Nephron (organoid): ENCODE measurements at regions not wholly inside any gene's neighbourhood (a gene's known extent, or its start where the extent isn't known, plus 50 kb on each side); places are given as distances from the start of the nearest gene placed in this dataset.
A peak's percentile ranks its signal among the peaks of the same experiment; 100 is the strongest.

ENCODE experiments used
- H3K27ac Mint-ChIP-seq, 3 experiments: 2 replicates each; pipeline ENCODE4 v1.8.0; 2020; ENCODE audit warnings: mixed read lengths in 3 of 3, mild to moderate bottlenecking in 2 of 3, moderate library complexity in 1 of 3
- H3K27me3 Mint-ChIP-seq: 2 replicates; pipeline ENCODE4 v1.8.0; 2021; ENCODE audit warnings: low read depth, mild to moderate bottlenecking, moderate library complexity, mixed read lengths
- H3K36me3 Mint-ChIP-seq: 2 replicates; pipeline ENCODE4 v1.8.0; 2020; ENCODE audit warnings: low read depth, mixed read lengths
- H3K4me1 Mint-ChIP-seq: 2 replicates; pipeline ENCODE4 v1.8.0; 2020; ENCODE audit warnings: mixed read lengths
- H3K4me3 Mint-ChIP-seq, 3 experiments: 2 replicates each; pipeline ENCODE4 v1.8.0; 2020; ENCODE audit warnings: mild to moderate bottlenecking in 3 of 3, mixed read lengths in 3 of 3, moderate library complexity in 2 of 3
- H3K9me3 Mint-ChIP-seq: 2 replicates; pipeline ENCODE4 v1.8.0; 2020; ENCODE audit warnings: mixed read lengths
- TF ChIP-seq, protein P1 (sequence below), 3 experiments: fragments of 200-600 bp; sonication (generic); IDR thresholded peaks; one replicate each; pipeline ENCODE4 v1.5.0; 2021; ENCODE audit warnings: antibody characterized with exemption in 3 of 3; ENCODE audit not compliant: unreplicated experiment in 3 of 3

DNA sequence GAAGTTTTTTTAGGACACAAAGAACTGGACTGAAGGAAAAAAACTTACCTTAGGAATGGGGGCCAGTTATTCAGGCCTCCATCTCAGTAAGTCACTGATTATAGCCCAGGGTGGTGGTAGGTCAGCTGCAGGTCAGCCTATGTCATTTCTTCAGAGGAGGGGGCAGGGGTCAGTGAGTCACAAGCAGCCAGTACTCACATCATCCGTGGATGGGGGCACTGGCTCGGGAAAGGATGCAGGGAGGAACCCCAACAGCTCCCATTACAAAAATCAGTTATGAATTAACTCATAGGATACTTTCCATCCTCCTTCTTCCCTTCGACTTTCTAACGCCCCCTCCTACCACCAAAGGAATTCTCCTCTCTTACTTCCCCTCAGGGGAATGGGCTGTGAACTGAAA lies 578.3 kb downstream of the PDCD6IP start:
- no peak overlapping the region for H3K27ac Mint-ChIP-seq
- H3K4me1 Mint-ChIP-seq: no peaks in the 10 kb centered on the region
- no peak overlapping the region for H3K4me3 Mint-ChIP-seq
- H3K27me3 Mint-ChIP-seq: peaks cover 4% of the 10 kb centered on the region
- no peaks in the 10 kb centered on the region for H3K9me3 Mint-ChIP-seq
- H3K36me3 Mint-ChIP-seq: no peaks in the 10 kb centered on the region
- TF ChIP-seq, protein P1, sequence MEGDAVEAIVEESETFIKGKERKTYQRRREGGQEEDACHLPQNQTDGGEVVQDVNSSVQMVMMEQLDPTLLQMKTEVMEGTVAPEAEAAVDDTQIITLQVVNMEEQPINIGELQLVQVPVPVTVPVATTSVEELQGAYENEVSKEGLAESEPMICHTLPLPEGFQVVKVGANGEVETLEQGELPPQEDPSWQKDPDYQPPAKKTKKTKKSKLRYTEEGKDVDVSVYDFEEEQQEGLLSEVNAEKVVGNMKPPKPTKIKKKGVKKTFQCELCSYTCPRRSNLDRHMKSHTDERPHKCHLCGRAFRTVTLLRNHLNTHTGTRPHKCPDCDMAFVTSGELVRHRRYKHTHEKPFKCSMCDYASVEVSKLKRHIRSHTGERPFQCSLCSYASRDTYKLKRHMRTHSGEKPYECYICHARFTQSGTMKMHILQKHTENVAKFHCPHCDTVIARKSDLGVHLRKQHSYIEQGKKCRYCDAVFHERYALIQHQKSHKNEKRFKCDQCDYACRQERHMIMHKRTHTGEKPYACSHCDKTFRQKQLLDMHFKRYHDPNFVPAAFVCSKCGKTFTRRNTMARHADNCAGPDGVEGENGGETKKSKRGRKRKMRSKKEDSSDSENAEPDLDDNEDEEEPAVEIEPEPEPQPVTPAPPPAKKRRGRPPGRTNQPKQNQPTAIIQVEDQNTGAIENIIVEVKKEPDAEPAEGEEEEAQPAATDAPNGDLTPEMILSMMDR (IDR thresholded peaks at IDR 0.05; ENCODE audit: unreplicated experiment in 3 of 3): no peak

DNA sequence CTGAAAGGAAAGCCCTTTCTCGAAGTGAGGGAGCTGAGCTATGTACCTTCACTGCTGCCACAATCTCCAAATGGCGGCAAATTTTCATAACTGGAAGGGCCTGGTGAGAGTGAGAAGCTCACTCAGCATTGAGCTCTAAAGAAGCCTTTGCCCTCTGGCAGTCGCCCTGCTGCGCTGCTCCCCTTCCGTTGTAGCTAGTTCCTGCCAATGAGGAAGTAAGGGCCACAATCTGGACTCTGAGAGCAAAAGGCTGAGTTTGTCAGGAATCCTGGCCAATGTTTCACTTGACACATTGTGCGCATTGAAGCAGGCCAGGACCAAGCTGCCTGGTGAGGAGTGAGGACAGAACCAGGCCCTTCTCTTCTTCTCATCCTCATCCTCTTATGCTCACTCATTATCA lies 579.5 kb downstream of the PDCD6IP start:
- Mint-ChIP-seq H3K4me3 (no peak overlapping the region), H3K36me3 (no peaks in the 10 kb centered on the region), H3K27me3 (peaks cover 4% of the 10 kb centered on the region), H3K9me3 (no peaks in the 10 kb centered on the region), H3K27ac (no peak overlapping the region), H3K4me1 (no peaks in the 10 kb centered on the region)
- TF ChIP-seq, protein P1 (IDR thresholded peaks at IDR 0.05; ENCODE audit: unreplicated experiment in 3 of 3): no peak

DNA sequence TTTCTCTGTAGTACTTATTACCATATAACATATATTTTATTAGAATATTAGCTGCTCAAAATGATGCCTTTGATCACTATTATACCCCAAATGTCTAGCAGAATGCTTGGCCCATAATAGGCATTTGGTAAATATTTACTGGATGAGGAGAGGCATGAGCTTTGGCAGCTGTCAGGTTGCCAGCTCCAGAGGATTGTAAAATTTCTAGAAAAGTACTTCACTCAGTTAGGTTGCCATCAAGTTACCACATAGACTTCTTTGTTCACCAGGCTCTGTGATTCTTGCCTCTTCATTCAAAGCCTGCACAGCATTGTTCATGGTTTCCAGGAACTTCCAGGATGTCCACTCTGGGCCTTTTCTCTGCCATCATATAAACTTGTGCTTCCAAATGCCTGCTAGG lies 582.8 kb downstream of the PDCD6IP start:
- H3K4me1 Mint-ChIP-seq: no peaks in the 10 kb centered on the region
- no peaks in the 10 kb centered on the region for H3K36me3 Mint-ChIP-seq
- no peaks in the 10 kb centered on the region for H3K9me3 Mint-ChIP-seq
- H3K27ac Mint-ChIP-seq: no peak overlapping the region
- H3K4me3 Mint-ChIP-seq: no peak overlapping the region
- H3K27me3 Mint-ChIP-seq: no peaks in the 10 kb centered on the region
- TF ChIP-seq, protein P1 (IDR thresholded peaks at IDR 0.05; ENCODE audit: unreplicated experiment in 3 of 3): no peak

DNA sequence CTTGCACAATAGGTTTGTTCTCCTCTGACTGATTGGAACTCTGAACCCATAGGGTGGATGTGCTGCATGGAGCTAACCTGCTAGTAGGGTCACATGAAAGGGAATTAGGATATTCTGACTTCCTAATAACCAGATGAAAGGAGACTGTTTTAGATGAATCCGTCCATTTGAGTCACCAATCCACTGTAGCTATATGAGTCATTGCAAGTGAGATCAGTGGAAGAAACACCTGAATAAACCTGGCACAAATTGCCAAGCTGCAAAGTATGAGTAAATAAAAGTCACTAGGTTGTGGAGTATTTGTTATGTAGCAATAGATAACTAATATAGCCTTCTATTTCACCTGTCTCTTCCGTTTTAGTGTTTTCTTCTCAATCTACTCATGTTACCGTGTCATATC lies 584.4 kb downstream of the PDCD6IP start:
- Mint-ChIP-seq H3K27ac (no peak overlapping the region), H3K9me3 (no peaks in the 10 kb centered on the region), H3K36me3 (no peaks in the 10 kb centered on the region), H3K27me3 (no peaks in the 10 kb centered on the region), H3K4me1 (peaks cover 2% of the 10 kb centered on the region), H3K4me3 (no peak overlapping the region)
- TF ChIP-seq, protein P1 (IDR thresholded peaks at IDR 0.05; ENCODE audit: unreplicated experiment in 3 of 3): no peak

DNA sequence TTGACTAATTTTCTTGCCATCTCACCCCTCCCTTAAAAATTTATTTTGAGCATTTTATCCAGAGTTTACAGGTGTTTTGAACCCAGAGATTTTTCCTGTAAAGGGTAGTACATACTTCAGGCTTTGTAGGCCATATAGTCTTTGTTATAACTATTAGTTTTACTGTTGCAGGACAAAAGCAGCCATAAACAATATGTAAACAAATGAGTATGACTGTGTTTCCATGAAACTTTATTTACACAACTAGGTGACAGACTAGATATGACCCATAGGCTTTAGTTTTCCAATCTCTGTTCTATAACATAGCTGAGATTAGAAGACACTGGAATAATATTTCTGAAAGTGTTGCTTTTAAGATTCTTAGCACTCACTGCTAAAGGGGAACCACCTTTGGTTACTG lies 587.9 kb downstream of the PDCD6IP start:
- H3K4me1 Mint-ChIP-seq: peaks cover 5% of the 10 kb centered on the region
- no peak overlapping the region for H3K27ac Mint-ChIP-seq
- no peaks in the 10 kb centered on the region for H3K36me3 Mint-ChIP-seq
- TF ChIP-seq, protein P1 (IDR thresholded peaks at IDR 0.05; ENCODE audit: unreplicated experiment in 3 of 3): no peak
- no peaks in the 10 kb centered on the region for H3K27me3 Mint-ChIP-seq
- no peak overlapping the region for H3K4me3 Mint-ChIP-seq
- H3K9me3 Mint-ChIP-seq: no peaks in the 10 kb centered on the region

DNA sequence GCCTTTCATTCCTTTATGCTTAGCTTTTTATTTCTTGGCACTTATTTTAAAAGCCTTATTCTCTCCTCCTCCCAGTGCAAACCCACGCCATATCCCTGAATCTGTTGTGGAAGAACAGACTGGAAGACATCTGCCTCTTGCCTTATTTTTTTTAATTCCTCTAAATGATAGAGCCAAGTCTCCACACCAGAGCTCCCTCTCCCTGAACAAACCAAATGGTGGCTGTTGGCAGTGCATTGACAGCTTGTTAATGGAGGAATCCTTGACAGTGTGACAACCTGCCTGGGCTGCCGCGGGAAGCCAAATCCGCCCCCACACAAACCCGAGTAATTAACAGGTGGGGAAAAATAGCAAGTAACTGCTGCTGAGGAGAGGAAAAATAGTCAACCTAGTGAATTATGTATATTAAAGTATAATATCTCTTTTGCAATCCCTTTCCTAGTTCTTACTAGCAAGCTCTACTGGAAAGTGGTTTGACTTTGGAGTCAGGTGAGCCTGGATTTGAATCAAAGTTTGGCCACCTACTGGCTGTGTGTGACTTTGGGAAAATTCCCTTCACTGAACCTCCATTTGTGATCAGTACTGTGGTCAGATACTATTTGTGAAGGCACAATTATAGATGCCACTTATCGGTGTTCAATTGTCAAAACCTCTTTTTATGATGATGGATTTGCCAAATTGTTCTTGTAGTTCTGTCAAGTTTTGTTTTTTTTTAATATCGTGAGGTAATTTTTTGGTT lies 589.6 kb downstream of the PDCD6IP start:
- no peaks in the 10 kb centered on the region for H3K27me3 Mint-ChIP-seq
- no peak overlapping the region for H3K27ac Mint-ChIP-seq
- peaks cover 5% of the 10 kb centered on the region for H3K4me1 Mint-ChIP-seq
- H3K36me3 Mint-ChIP-seq: no peaks in the 10 kb centered on the region
- TF ChIP-seq, protein P1 (IDR thresholded peaks at IDR 0.05; ENCODE audit: unreplicated experiment in 3 of 3): peak in 1 of 3 experiments; percentile 12
- no peaks in the 10 kb centered on the region for H3K9me3 Mint-ChIP-seq
- no peak overlapping the region for H3K4me3 Mint-ChIP-seq
